ENCODE measurements at regions not wholly inside any gene's neighbourhood (a gene's known extent, or its start where the extent isn't known, plus 50 kb on each side); places are given as distances from the start of the nearest gene placed in this dataset.
"Not testable (repeated sequence)": the region's sequence is repeated elsewhere in the genome, so short reads cannot be mapped to it uniquely, and the experiment has no call there.

- H3K27ac ChIP-seq, result no peak overlapping the region
- TF ChIP-seq, protein P1, sequence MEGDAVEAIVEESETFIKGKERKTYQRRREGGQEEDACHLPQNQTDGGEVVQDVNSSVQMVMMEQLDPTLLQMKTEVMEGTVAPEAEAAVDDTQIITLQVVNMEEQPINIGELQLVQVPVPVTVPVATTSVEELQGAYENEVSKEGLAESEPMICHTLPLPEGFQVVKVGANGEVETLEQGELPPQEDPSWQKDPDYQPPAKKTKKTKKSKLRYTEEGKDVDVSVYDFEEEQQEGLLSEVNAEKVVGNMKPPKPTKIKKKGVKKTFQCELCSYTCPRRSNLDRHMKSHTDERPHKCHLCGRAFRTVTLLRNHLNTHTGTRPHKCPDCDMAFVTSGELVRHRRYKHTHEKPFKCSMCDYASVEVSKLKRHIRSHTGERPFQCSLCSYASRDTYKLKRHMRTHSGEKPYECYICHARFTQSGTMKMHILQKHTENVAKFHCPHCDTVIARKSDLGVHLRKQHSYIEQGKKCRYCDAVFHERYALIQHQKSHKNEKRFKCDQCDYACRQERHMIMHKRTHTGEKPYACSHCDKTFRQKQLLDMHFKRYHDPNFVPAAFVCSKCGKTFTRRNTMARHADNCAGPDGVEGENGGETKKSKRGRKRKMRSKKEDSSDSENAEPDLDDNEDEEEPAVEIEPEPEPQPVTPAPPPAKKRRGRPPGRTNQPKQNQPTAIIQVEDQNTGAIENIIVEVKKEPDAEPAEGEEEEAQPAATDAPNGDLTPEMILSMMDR (IDR thresholded peaks at IDR 0.05), result no peak
- no peak for TF ChIP-seq ZFX (IDR thresholded peaks at IDR 0.05; ENCODE audit: borderline replicate concordance)
Observed at GRCh38 chr18:11489266-11489899, 120.0 kb upstream of the SLC35G4 start.

GRCh38 chr18:11488175-11488574 is 121.2 kb upstream of the SLC35G4 start:
- TF ChIP-seq, protein P1 (IDR thresholded peaks at IDR 0.05), result no peak
- no peak for TF ChIP-seq ZFX (IDR thresholded peaks at IDR 0.05; ENCODE audit: borderline replicate concordance)
- H3K27ac ChIP-seq, result no peak overlapping the region

- TF ChIP-seq ZFX (IDR thresholded peaks at IDR 0.05; ENCODE audit: borderline replicate concordance), result no peak
- TF ChIP-seq, protein P1 (IDR thresholded peaks at IDR 0.05), result no peak
- no peak overlapping the region for H3K27ac ChIP-seq
Observed at GRCh38 chr18:11487390-11487789, 122.0 kb upstream of the SLC35G4 start.

- no peak for TF ChIP-seq ZFX (IDR thresholded peaks at IDR 0.05; ENCODE audit: borderline replicate concordance)
- TF ChIP-seq, protein P1 (IDR thresholded peaks at IDR 0.05), result no peak
- H3K27ac ChIP-seq, result no peak overlapping the region
Observed at GRCh38 chr18:11482271-11482670, 127.1 kb upstream of the SLC35G4 start.

DNA sequence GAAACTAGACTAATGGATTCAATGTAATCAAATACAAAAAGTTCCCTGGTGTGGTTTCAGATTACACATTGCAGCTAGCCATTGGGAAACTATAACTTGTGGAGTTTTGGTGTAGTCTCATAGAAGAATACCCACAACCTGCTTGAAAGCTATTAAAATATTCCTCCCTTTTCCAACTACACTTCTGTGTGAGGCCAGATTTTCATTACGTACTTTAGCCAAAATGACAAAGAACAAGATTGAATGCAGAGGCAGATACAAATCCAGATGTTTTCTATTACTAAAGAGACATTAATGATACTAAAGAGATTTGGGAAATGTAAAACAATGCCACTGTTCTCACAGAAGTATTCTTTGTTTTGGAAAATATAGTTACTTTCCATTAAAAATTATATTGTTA is 128.7 kb upstream of the SLC35G4 start:
- H3K27ac ChIP-seq, result no peak overlapping the region
- no peak for TF ChIP-seq ZFX (IDR thresholded peaks at IDR 0.05; ENCODE audit: borderline replicate concordance)
- TF ChIP-seq, protein P1 (IDR thresholded peaks at IDR 0.05), result no peak

- H3K27ac ChIP-seq, result not testable (repeated sequence)
Observed at GRCh38 chr18:11479031-11479430, 130.4 kb upstream of the SLC35G4 start.

DNA sequence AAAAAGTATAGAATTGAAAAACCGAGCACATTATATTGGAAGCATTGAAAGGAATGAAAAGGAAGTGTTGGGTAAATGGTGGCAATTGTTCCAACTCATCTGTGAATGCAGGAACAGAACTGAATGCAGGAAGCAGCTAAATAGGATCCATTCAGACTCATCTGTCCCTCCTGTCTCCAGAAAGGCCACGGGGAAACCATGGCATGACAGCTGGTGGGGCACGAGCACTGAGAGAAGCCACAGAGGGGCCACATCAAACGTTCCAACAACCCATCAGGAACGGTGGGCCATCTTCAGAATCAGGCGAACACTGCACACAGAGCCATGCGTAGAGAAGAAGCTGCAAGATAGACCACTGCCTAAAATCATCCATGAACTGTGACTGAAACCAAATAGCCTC is 138.5 kb upstream of the SLC35G4 start:
- H3K27ac ChIP-seq, result no peak overlapping the region

More for the DNA sequence above, 138.5 kb upstream of the SLC35G4 start:
- TF ChIP-seq, protein P1 (IDR thresholded peaks at IDR 0.05), result no peak
- no peak for TF ChIP-seq ZFX (IDR thresholded peaks at IDR 0.05; ENCODE audit: borderline replicate concordance)

Measured in 22Rv1 (cell line).